Activated naive CD4-positive, alpha-beta T cell treated with anti-CD3 and anti-CD28 coated beads, Interleukin-2, amount 50 U/mL, for 24 hours (primary cell): ENCODE measurements at regions not wholly inside any gene's neighbourhood (a gene's known extent, or its start where the extent isn't known, plus 50 kb on each side); places are given as distances from the start of the nearest gene placed in this dataset.

ENCODE experiments used
- H3K27ac Mint-ChIP-seq: one replicate; pipeline ENCODE4 v1.8.0; 2021; ENCODE audit warnings: mild to moderate bottlenecking, mixed read lengths
- H3K27me3 Mint-ChIP-seq: one replicate; pipeline ENCODE4 v1.8.0; 2021; ENCODE audit warnings: mixed read lengths
- H3K36me3 Mint-ChIP-seq: one replicate; pipeline ENCODE4 v1.8.0; 2021; ENCODE audit warnings: mixed read lengths
- H3K4me1 Mint-ChIP-seq: one replicate; pipeline ENCODE4 v1.8.0; 2021; ENCODE audit warnings: mixed read lengths
- H3K4me3 Mint-ChIP-seq: one replicate; pipeline ENCODE4 v1.8.0; 2021; ENCODE audit warnings: mild to moderate bottlenecking, mixed read lengths
- H3K9me3 Mint-ChIP-seq: one replicate; pipeline ENCODE4 v1.8.0; 2021; ENCODE audit warnings: mixed read lengths

GRCh38 chr2:16404551-16405300 lies 260.9 kb downstream of the CYRIA start:
- Mint-ChIP-seq H3K27me3 (no peaks in the 10 kb centered on the region), H3K27ac (no peak overlapping the region), H3K4me1 (no peaks in the 10 kb centered on the region), H3K36me3 (no peaks in the 10 kb centered on the region), H3K9me3 (no peaks in the 10 kb centered on the region), H3K4me3 (no peak overlapping the region)

GRCh38 chr2:16404146-16404545 lies 261.5 kb downstream of the CYRIA start:
- H3K27me3 Mint-ChIP-seq, result no peaks in the 10 kb centered on the region
- no peaks in the 10 kb centered on the region for H3K36me3 Mint-ChIP-seq
- H3K27ac Mint-ChIP-seq, result no peak overlapping the region
- no peaks in the 10 kb centered on the region for H3K4me1 Mint-ChIP-seq
- H3K9me3 Mint-ChIP-seq, result no peaks in the 10 kb centered on the region
- H3K4me3 Mint-ChIP-seq, result no peak overlapping the region

GRCh38 chr2:16402891-16403290 lies 262.7 kb downstream of the CYRIA start:
- no peaks in the 10 kb centered on the region for H3K36me3 Mint-ChIP-seq

GRCh38 chr2:16401761-16402300 lies 263.8 kb downstream of the CYRIA start:
- Mint-ChIP-seq H3K27ac (no peak overlapping the region), H3K27me3 (no peaks in the 10 kb centered on the region), H3K36me3 (no peaks in the 10 kb centered on the region), H3K9me3 (no peaks in the 10 kb centered on the region), H3K4me1 (no peaks in the 10 kb centered on the region), H3K4me3 (no peak overlapping the region)

More at GRCh38 chr2:16402891-16403290, 262.7 kb downstream of the CYRIA start:
- Mint-ChIP-seq H3K27me3 (no peaks in the 10 kb centered on the region), H3K9me3 (no peaks in the 10 kb centered on the region), H3K27ac (no peak overlapping the region), H3K4me3 (no peak overlapping the region), H3K4me1 (no peaks in the 10 kb centered on the region)

GRCh38 chr2:16400127-16400623 lies 265.5 kb downstream of the CYRIA start:
- no peaks in the 10 kb centered on the region for H3K36me3 Mint-ChIP-seq
- no peaks in the 10 kb centered on the region for H3K27me3 Mint-ChIP-seq
- no peak overlapping the region for H3K4me3 Mint-ChIP-seq
- no peaks in the 10 kb centered on the region for H3K4me1 Mint-ChIP-seq
- no peak overlapping the region for H3K27ac Mint-ChIP-seq
- H3K9me3 Mint-ChIP-seq, result no peaks in the 10 kb centered on the region

GRCh38 chr2:16398486-16399043 lies 267.1 kb downstream of the CYRIA start:
- Mint-ChIP-seq H3K9me3 (no peaks in the 10 kb centered on the region), H3K27me3 (no peaks in the 10 kb centered on the region), H3K4me3 (no peak overlapping the region), H3K4me1 (no peaks in the 10 kb centered on the region), H3K27ac (no peak overlapping the region), H3K36me3 (no peaks in the 10 kb centered on the region)

GRCh38 chr2:16397681-16398475 lies 267.8 kb downstream of the CYRIA start:
- no peaks in the 10 kb centered on the region for H3K4me1 Mint-ChIP-seq
- no peaks in the 10 kb centered on the region for H3K36me3 Mint-ChIP-seq
- no peak overlapping the region for H3K4me3 Mint-ChIP-seq
- H3K9me3 Mint-ChIP-seq, result no peaks in the 10 kb centered on the region
- H3K27ac Mint-ChIP-seq, result no peak overlapping the region
- H3K27me3 Mint-ChIP-seq, result no peaks in the 10 kb centered on the region

- Mint-ChIP-seq H3K27me3 (no peaks in the 10 kb centered on the region), H3K4me1 (no peaks in the 10 kb centered on the region), H3K9me3 (no peaks in the 10 kb centered on the region), H3K27ac (no peak overlapping the region), H3K36me3 (no peaks in the 10 kb centered on the region), H3K4me3 (no peak overlapping the region)
Observed at GRCh38 chr2:16396986-16397385, 268.6 kb downstream of the CYRIA start.

- no peaks in the 10 kb centered on the region for H3K4me1 Mint-ChIP-seq
- no peaks in the 10 kb centered on the region for H3K9me3 Mint-ChIP-seq
- H3K27me3 Mint-ChIP-seq, result no peaks in the 10 kb centered on the region
- no peaks in the 10 kb centered on the region for H3K36me3 Mint-ChIP-seq
- H3K27ac Mint-ChIP-seq, result no peak overlapping the region
- no peak overlapping the region for H3K4me3 Mint-ChIP-seq
Observed at GRCh38 chr2:16396171-16396570, 269.5 kb downstream of the CYRIA start.

GRCh38 chr2:16395601-16396000 lies 270.0 kb downstream of the CYRIA start:
- Mint-ChIP-seq H3K36me3 (no peaks in the 10 kb centered on the region), H3K4me3 (no peak overlapping the region), H3K27me3 (no peaks in the 10 kb centered on the region), H3K27ac (no peak overlapping the region), H3K4me1 (no peaks in the 10 kb centered on the region), H3K9me3 (no peaks in the 10 kb centered on the region)

- H3K27ac Mint-ChIP-seq, result no peak overlapping the region
- H3K9me3 Mint-ChIP-seq, result no peaks in the 10 kb centered on the region
- H3K4me3 Mint-ChIP-seq, result no peak overlapping the region
- no peaks in the 10 kb centered on the region for H3K36me3 Mint-ChIP-seq
- H3K27me3 Mint-ChIP-seq, result no peaks in the 10 kb centered on the region
- H3K4me1 Mint-ChIP-seq, result no peaks in the 10 kb centered on the region
Observed at GRCh38 chr2:16394986-16395550, 270.6 kb downstream of the CYRIA start.

GRCh38 chr2:16394072-16394985 lies 271.3 kb downstream of the CYRIA start:
- H3K36me3 Mint-ChIP-seq, result no peaks in the 10 kb centered on the region
- H3K4me1 Mint-ChIP-seq, result no peaks in the 10 kb centered on the region
- H3K4me3 Mint-ChIP-seq, result no peak overlapping the region
- no peaks in the 10 kb centered on the region for H3K9me3 Mint-ChIP-seq
- no peak overlapping the region for H3K27ac Mint-ChIP-seq
- H3K27me3 Mint-ChIP-seq, result no peaks in the 10 kb centered on the region

- H3K36me3 Mint-ChIP-seq, result no peaks in the 10 kb centered on the region
- H3K27me3 Mint-ChIP-seq, result no peaks in the 10 kb centered on the region
- no peaks in the 10 kb centered on the region for H3K9me3 Mint-ChIP-seq
- H3K4me3 Mint-ChIP-seq, result no peak overlapping the region
- H3K27ac Mint-ChIP-seq, result no peak overlapping the region
- no peaks in the 10 kb centered on the region for H3K4me1 Mint-ChIP-seq
Observed at GRCh38 chr2:16393500-16394071, 272.0 kb downstream of the CYRIA start.

GRCh38 chr2:16392647-16393499 lies 272.8 kb downstream of the CYRIA start:
- no peaks in the 10 kb centered on the region for H3K9me3 Mint-ChIP-seq
- no peaks in the 10 kb centered on the region for H3K4me1 Mint-ChIP-seq
- H3K36me3 Mint-ChIP-seq, result no peaks in the 10 kb centered on the region
- H3K27me3 Mint-ChIP-seq, result no peaks in the 10 kb centered on the region
- H3K27ac Mint-ChIP-seq, result no peak overlapping the region
- H3K4me3 Mint-ChIP-seq, result no peak overlapping the region
